Bronchial epithelial cell (primary cell): ENCODE measurements at regions not wholly inside any gene's neighbourhood (a gene's known extent, or its start where the extent isn't known, plus 50 kb on each side); places are given as distances from the start of the nearest gene placed in this dataset.

Experiments
- DNase-seq: peaks from one replicate; pipeline ENCODE4 v3.0.0-alpha.2; 2010; ENCODE audit warnings: low read depth
- FAIRE-seq: peaks from 2 replicates; lab custom pipeline; 2011; peaks lifted over from hg19 to GRCh38; lab: Jason Lieb, UNC
- H3K27me3 ChIP-seq: 2 replicates; pipeline ENCODE4 v1.5.1; 2011; ENCODE audit warnings: low read length; ENCODE audit not compliant: control insufficient read depth, insufficient read depth
- H3K36me3 ChIP-seq: 2 replicates; pipeline ENCODE4 v1.5.1; 2011; ENCODE audit warnings: low read length; ENCODE audit not compliant: control insufficient read depth, insufficient read depth
- H3K4me3 ChIP-seq: 2 replicates; pipeline ENCODE4 v1.5.1; 2011; ENCODE audit warnings: mild to moderate bottlenecking, low read depth, low read length, control low read depth
- CTCF ChIP-seq: IDR thresholded peaks from 2 replicates; pipeline ENCODE4 v1.5.1; 2011; ENCODE audit warnings: mild to moderate bottlenecking, moderate library complexity, low read length, control low read depth, inconsistent platforms; ENCODE audit not compliant: insufficient read depth, severe bottlenecking

- DNase-seq (peak; percentile 48), FAIRE-seq (no peak)
- no peak overlapping the region for H3K4me3 ChIP-seq
- no peak for TF ChIP-seq CTCF
- no peaks in the 10 kb centered on the region for H3K36me3 ChIP-seq
- H3K27me3 ChIP-seq, result no peaks in the 10 kb centered on the region
Measured at GRCh38 chr2:84247532-84247931, 211.5 kb downstream of the SUCLG1 start.

- no peak for DNase-seq
- H3K27me3 ChIP-seq, result no peaks in the 10 kb centered on the region
- no peak for TF ChIP-seq CTCF
- H3K36me3 ChIP-seq, result no peaks in the 10 kb centered on the region
- FAIRE-seq, result no peak
- no peak overlapping the region for H3K4me3 ChIP-seq
Measured at GRCh38 chr2:84243788-84244733, 215.0 kb downstream of the SUCLG1 start.

- FAIRE-seq, result no peak
- DNase-seq, result no peak
- no peak overlapping the region for H3K4me3 ChIP-seq
- H3K27me3 ChIP-seq, result no peaks in the 10 kb centered on the region
- no peak for TF ChIP-seq CTCF
- H3K36me3 ChIP-seq, result no peaks in the 10 kb centered on the region
Measured at GRCh38 chr2:84238907-84239306, 220.2 kb downstream of the SUCLG1 start.

- TF ChIP-seq CTCF, result no peak
- no peak for DNase-seq
- Histone ChIP-seq H3K4me3 (no peak overlapping the region), H3K27me3 (no peaks in the 10 kb centered on the region), H3K36me3 (no peaks in the 10 kb centered on the region)
- no peak for FAIRE-seq
Measured at GRCh38 chr2:84236288-84236687, 222.8 kb downstream of the SUCLG1 start.

GRCh38 chr2:84234103-84234502, 225.0 kb downstream of the SUCLG1 start:
- DNase-seq (no peak), FAIRE-seq (no peak)
- Histone ChIP-seq H3K36me3 (no peaks in the 10 kb centered on the region), H3K27me3 (no peaks in the 10 kb centered on the region), H3K4me3 (no peak overlapping the region)
- TF ChIP-seq CTCF, result no peak
